HG03378 (cell line): ENCODE measurements at regions not wholly inside any gene's neighbourhood (a gene's known extent, or its start where the extent isn't known, plus 50 kb on each side); places are given as distances from the start of the nearest gene placed in this dataset.

Experiments used
- ATAC-seq: cut with Tn5 transposase; IDR thresholded peaks from one replicate; pipeline ENCODE4 v1.9.1; 2021; ENCODE audit warnings: mild to moderate bottlenecking, moderate library complexity; ENCODE audit not compliant: unreplicated experiment

DNA sequence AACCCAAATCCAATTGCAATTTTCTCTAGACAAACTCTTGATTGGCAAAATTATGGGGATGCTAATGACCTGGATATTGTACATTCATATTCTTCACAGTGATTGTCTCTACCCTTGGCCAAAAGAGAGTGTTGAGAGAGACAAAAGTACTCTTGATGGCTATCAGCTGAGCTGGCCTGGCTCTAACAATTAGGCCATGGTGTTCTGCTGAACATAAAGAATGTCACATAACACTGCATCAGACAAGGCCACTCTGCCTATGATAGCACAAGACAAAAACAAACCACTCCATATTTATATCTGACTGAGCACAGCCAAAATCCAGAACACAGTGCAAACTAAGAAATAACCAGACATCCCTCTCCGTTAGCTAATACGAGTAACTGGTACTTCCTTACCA lies 101.7 kb downstream of the ADAMTS1 start:
- no peak for ATAC-seq

DNA sequence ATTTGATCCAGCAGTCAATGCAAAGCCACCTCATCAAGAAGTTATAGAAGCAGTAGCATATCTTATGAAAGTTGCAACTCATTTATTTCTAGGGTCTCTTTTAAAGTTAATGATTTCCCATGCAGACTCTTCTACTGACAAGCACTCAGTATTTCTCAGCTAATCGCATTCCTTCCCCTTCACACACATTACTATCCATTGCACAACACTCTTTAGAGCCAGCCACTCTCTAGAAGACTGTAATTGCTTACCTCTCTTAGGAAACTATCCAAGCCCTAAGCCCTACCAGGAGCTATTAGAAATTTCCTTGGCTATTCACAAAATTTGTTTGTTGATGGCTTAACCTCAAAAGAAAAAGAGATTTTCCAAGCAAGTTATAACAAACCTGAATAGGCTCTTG lies 106.0 kb downstream of the ADAMTS1 start:
- ATAC-seq: no peak

DNA sequence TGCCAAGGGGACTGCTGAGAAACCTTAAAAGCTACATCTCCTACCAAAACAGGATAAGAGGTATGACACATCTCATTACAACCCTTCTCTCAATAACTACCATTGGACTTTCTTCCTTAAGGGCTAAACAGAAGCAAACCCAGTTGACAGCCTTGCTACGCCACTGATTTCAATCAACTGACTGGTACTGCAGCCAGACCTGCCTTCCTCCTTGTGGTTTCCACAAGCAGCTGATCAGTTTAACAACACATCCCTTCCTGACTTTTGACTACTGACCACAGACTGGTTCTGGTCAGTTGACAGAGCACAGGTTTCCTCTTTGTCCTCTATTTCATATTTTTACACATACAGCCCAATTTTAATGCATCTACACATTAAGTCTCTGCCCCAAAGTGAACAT lies 108.8 kb downstream of the ADAMTS1 start:
- no peak for ATAC-seq

DNA sequence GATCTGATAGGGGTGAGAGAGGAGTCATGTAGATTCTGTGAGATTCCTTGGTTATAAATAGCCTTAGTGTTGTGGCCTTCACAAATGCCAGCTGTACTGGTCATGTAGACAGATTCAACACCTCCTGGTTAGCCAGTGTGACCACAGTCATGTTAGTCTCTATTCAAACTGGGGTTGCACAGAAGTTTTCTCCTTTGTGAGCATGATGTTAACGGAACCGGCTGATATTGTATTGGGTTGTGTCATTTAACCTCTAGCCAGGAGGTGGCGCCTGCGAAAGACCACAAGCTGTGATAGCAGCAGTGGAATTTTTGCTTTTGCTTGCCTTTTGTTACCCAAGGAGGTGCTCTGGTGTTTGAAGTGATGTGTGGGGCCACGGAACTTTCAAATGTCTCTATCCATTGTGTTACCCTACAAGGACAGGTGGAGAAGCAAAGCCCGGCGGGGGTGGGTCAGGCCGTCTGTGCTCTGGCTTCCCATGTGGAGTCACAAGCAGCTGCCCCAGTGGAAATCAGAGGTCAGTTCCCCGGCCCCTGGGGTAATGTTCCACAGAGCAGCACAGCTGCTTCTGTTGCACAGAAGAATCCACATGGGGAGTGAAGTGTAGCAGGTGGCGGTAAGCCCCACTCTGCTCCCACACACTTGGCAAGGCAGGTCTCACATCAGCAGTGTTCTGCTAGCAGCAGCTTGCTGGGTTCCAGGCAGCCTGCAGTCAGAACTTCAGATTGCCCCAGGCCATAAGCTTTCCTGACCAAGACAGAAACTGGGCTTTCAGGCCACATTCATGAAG lies 112.6 kb downstream of the ADAMTS1 start:
- ATAC-seq: no peak

DNA sequence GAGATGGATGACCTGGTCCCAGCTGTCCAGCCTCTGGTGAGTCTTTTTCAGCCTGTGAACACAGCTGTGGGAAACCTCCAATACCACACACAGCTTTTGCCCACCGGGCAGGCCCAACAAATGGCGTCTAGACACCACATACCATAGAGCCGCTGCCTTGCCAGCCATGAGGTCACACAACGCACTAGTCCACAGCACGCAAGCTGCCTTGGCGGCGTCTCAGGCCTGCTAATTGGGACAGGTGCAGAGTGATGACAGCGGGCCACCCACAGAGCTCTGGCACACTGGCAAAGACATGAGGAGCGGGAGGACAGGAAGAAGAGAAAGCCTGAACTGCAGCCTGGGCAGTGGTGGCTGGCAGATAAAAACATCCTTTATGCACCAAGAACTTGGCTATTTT lies 125.5 kb downstream of the ADAMTS1 start:
- ATAC-seq: no peak

DNA sequence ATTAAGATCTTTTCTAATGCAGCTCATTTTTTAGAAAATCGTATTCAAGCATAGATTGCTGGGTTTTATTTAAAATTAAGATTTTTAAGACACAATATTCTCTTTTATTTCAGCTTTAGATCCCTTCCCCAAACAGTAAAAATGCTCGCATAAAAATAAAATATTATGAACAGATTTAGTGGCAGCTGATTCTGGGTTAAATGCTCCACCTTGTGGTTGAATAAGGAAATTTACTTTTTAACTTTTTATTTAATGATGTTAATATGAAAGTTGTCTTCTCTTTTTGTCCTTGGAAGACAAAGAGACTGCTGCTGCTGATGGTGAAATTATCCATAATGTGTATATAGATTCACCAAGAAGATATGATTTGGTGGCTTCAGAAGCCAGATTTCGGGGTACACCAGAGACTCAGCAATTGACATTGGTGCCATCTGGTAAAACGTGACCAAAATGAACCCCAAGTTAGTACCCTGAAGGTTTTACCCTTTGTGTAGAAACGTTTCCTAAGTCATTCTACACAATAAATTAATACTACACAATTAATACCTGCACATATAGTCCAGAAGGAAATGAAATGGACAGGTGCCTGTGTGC lies 128.0 kb downstream of the ADAMTS1 start:
- ATAC-seq: no peak

DNA sequence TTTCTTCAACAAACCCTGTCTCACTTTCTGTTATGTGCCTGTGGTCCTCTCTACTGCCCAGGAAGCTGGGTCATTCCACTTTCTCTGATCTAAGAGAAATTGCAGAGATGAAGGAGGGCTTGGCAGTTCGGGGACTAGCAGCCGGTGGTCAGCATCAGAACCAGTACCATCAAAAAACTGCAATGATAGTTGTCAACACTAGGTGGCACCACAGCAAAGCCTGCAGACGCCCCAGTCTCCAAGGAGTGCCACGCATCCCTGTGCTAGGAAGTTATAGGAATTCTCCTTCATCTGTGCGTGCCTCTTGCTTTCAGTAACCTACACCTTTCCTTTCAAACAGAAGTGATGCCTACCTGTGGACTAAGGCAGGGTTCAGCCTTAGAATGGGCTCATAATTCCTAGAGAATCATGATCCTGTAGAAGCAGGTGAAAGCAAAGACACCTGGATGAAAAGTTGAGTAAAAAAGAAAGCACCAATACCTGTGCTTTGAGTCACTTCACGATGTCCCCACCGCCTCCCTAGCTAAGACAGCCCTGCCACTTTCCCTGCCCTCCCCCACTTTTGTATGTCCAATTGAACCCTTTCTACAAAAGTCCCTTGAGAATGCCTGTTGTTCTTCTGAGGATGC lies 129.2 kb downstream of the ADAMTS1 start:
- ATAC-seq: no peak

DNA sequence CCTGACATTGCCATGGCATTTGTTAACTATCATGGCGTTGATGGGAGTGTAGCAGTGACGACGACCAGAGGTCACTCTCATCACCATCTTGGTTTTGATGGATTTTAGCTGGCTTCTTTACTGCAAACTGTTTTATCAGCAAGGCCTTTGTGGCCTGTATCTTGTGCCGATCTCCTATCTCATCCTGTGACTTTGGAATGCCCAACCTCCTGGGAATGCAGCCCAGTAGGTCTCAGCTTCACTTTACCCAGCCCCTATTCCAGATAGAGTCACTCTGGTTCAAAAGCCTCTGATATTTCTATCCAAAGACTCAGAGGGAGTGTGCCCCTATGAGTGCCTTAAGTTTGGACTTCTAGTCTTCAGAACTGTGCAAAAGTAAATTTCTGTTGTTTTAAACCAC lies 130.1 kb downstream of the ADAMTS1 start:
- no peak for ATAC-seq

DNA sequence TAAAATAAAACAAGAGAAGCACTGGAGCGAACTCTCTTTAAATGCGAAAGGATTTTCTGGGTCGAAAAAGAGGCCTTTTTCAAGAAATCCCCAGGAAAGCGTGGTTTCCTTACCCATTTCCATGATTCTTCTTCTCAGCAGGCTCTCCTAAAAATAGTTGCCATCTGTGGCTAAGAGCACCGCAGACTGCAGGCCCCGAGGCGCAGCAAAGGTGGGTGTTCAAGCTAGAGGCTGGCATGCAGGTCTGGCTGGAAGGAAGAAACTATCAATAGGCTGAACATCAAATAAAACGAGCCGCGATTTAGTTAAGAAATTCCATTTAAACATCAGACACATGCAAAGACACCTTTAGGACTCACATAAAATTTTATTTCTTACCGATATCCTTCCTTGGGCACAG lies 135.1 kb downstream of the ADAMTS1 start:
- no peak for ATAC-seq

DNA sequence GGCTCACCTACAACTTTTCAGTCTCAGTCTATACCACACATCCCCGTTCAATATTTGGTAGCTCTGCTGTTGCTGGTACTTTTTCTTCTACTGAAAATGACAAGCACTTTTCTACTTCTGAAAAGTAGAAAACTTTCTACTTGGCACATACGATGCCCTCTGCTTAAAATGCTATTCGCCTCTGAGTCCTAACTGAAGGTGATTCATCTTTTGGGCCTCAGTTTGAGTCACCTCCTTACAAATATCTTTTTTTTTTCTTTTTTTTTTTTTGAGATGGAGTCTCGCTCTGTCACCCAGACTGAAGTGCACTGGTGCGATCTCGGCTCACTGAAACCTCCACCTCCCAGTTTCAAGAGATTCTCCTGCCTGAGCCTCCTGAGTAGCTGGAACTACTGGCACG lies 136.0 kb upstream of the CYYR1 start:
- no peak for ATAC-seq

DNA sequence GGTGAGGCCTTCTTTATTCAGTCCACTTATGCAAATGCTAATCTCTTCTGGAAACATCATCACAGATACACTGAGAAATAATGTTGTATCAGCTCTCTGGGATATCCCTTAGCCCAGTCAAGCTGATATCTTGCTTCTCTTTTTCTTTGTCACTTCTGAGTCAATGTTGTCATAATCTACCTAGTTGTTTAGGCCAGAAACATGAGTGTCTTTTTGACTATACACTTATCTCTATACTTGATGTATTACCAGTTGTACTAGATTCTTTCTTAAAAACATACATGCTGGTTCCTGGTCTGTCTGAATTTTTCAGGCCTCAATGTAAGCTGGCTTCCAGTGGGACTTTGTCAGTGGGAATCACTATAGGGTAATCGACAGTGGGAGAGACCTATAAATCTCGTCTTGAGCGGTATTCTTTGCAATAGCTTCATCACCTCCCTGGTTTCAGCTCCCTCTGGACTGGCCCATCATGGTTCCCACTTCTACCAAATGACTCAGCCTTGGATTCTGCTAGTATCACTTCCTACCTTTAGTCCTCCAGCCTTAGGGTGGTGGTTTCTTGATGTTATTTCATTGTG lies 135.2 kb upstream of the CYYR1 start:
- ATAC-seq: no peak

DNA sequence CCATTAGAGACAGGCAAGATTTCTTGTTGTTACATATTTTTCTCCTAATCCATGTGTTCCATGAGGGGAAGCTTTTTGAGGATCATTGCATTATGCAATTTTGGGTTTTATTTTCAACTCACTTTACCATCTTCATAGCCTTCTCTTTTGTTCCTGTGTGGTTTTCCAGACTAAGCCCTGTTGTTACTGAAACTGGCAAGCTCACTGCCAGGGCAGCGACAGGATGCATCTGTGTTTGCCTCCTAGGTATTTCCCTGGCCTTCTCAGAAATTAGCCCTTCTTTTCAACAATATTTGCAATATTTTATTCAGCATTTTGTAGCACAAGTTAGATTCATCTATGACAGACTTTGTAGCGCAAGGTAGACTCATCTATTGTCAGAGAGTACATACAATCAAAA lies 134.2 kb upstream of the CYYR1 start:
- no peak for ATAC-seq

DNA sequence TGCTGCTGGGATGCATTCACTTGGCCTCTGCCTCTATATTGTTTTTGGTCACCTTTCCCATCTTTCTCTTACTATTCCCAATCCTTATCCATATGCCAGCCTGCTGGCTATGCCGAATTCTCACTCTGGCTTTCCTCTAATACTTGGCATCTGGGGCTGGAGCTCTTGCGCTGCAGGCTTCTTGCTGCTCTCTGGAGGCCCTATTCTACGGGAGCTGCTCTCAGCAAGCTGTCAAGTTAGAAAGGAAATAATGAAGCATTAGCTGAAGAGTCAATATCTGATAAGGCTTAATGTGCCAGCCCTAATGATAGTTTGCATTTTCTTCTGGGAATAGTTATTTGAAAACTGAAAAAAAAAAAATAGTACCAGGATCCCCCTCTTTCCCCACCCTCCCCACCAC lies 125.3 kb upstream of the CYYR1 start:
- ATAC-seq: no peak

DNA sequence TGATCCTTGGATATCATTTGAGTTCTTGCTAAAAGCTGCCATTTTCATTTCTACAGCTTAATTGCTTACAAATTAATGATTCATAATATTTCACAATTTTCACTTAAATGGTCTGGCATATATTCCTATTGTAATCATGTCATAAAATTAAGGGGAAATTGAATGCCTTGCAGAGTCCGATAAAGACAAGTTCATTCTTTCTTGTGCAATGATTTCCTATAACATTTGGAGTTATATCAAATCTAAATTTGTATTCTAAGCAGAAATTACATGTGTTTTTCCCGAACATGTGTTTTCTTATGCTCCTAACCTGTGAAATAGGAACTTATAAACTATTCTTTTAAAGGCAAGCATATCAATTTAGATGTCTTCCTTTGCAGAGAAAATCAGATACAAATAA lies 118.3 kb upstream of the CYYR1 start:
- no peak for ATAC-seq

DNA sequence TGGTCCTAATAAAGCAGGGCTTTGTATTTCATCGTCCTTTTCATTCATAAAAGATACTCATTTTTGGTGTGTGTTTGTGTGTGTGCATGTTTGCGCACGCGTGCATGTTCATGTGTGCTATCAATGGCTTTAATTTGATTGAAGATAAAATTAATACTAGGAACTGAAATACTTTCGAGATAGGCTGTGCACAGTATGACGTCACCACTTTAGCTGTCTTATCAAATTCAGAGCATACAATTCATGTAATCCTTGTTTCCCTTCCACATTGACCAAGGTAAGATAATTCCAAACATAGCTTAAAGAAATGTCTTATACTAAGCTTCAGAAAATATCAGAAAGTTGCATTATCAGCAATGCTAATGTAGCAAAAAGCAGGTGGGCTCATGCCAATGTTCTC lies 113.6 kb upstream of the CYYR1 start:
- no peak for ATAC-seq

DNA sequence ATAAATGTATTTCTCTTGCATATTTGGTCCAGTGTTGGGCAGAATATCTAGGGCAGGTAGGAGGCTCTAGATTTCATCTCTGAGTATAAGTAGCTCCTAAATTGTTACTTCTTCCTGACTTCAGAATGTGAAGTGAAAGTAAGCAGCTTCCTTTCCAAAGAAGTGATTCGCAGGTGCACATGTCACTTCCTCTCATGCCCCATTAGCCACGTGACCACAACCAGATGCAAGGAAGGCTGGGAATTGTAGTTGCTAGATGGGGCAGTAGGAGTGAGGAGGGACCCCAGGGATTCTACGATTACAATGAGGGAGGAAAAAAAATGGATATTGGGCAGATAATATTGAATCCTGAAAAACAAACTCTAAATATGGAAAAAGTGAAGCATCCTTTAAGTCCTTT lies 113.2 kb upstream of the CYYR1 start:
- peak; percentile 90 for ATAC-seq

DNA sequence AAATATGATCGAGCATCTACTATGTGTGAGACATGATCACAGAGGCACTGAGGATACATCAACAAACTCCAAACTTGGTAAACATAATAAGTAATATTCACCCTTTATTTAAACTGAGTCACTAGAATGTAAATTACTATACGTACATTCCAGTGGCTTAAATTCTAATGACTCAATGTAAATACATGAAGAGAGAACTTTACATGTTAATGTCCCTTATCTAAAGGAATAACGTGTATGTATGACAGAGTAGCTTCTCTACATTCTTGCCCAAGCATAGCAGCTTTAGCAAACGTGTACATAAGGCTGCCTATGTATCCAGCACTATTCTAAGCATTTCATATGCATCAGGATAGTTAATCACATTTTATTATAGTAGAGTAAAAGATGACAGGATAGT lies 111.8 kb upstream of the CYYR1 start:
- no peak for ATAC-seq

DNA sequence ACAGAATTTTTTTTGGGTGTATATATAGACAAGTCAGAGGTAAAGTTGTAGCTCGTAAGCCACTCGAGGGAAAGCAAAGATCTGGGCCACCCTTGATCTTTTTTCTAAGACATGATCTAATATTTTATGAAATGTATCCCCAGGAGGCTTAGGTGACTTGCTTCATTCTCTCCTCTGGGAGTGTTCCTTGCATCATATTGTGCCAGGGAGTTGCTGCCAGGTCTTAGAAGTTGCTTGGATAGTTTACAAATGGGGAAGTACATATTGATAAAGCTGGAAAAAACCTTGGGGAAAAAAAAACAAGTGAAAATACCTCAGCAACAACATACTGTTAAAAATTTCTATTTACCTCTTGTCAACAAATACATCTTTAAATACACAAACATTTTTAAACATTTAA lies 110.9 kb upstream of the CYYR1 start:
- no peak for ATAC-seq

DNA sequence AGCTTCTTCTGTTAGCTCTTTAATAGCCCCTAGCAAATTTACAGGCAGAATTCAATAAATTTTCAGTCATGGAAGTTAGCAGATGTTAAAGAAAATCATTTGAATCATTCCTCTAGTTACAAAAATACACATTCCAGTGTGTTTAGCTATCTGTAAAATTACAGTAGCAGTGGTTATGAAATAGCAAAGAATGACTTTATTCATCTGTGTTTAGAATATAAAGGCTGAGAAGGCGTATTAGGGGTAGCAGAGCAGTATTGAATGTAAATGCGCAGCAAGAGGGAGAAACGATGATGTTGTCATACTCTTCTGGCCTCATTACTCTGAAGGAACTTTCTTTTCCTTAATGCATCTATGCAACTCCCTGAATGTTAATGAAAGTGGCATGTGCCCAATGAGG lies 106.2 kb upstream of the CYYR1 start:
- no peak for ATAC-seq

DNA sequence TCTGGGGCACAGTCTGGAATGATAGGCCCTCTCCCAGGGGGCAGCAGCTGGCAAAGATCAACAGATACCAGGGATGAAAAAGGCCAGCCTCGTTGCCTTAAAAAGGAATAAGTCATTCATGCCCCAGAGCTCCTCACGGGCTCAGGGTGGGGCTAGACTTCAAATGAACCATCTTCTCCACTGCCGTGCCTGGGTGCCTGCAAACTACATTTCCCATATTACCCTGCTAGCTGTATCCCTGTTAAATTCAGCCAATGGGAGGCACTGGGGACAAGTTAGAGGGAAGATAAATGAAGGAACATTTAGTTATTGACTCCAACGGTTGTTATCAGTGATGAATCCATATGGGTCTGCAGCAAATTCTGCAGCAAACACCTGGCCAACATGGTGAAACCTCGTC lies 101.2 kb upstream of the CYYR1 start:
- ATAC-seq: no peak

DNA sequence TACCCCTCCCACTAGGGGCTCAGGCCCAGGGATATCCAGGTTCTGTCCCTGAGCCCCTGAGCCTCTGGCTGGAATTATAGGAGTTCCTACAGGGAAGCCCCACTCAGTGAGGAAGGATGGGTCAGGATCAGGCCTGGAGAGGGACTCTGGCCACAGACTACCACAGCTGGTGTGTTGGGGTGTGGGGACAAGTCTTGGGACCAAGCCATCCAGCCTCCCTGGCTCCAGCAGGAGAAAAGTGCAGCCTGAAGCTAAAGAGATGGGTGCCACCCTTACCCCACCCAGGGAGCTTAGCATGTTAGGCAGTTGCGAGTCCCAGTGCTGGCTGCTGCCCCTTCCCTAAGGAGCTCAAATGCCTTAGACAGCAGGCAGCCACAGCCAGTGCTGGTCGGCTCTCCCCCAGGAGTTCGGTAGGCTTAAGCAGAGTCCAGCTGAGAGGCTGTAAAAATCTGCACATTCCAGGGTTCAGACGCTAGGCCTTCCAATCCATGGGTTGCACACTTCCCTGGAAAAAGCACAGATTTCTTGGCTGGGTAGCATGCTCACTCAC lies 96.2 kb upstream of the CYYR1 start:
- ATAC-seq: no peak

DNA sequence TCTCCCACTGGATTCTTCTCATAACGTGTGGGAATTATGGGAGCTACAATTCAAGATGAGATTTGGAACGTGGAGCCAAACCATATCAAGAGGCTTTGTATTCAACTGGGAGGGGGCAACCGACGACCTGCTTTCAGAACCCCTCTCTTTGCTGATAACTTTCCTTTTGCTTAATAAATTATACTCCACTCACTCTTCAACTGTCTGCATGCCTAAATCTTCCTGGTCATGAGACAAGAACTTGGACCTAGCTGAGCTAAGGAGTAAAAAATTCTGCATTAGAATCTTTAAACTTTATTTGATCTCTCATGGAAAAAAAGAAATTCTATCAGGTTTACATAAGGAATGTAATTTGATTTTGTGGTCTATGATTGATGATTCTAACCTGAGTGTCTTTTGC lies 86.7 kb upstream of the CYYR1 start:
- ATAC-seq: no peak
